ENCODE measurements at regions not wholly inside any gene's neighbourhood (a gene's known extent, or its start where the extent isn't known, plus 50 kb on each side); places are given as distances from the start of the nearest gene placed in this dataset.

DNA sequence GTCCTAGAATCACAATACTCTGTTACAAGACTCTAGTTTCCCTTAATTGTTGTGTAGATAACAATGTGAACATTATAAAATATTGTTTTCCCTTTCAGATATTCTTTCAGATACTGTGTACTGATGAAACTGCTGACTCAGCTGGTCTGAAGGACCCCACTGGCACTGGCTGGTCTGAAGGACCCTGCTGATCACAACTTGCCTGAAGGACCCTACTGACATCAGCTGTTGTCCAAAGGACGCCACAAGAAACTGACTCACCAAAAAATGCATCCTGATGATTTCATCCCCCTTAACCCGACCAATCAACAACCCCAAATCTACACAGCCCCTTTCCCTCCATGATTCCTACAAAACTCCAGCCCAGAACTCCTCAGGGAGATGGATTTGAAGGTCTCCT, 258.8 kb upstream of the GNPDA2 start:
- TF ChIP-seq CTCF (IDR thresholded peaks at IDR 0.05; ENCODE audit: poor library complexity, severe bottlenecking) (no peak), SMC3 (conservative IDR thresholded peaks at IDR 0.05; ENCODE audit: poor library complexity) (no peak), TAF1 (IDR thresholded peaks at IDR 0.05; ENCODE audit: low read depth) (no peak), EP300 (conservative IDR thresholded peaks at IDR 0.05; ENCODE audit: poor library complexity, severe bottlenecking) (no peak), EZH2 (IDR thresholded peaks at IDR 0.05; ENCODE audit: borderline replicate concordance, insufficient read depth, low read length, poor library complexity, severe bottlenecking) (no peak)
